Mucosa of rectum (tissue), 2 donors: ENCODE measurements at regions not wholly inside any gene's neighbourhood (a gene's known extent, or its start where the extent isn't known, plus 50 kb on each side); places are given as distances from the start of the nearest gene placed in this dataset.

Experiments
- H3K27ac ChIP-seq, 2 donors: one replicate each; pipeline ENCODE4 v1.7.0; 2013; ENCODE audit warnings: inconsistent platforms in 2 of 2, low read depth in 2 of 2, low read length in 2 of 2
- H3K27me3 ChIP-seq, 2 donors: one replicate each; pipeline ENCODE4 v1.7.0; 2013; ENCODE audit warnings: low read length in 2 of 2; ENCODE audit not compliant: control insufficient read depth in 2 of 2, insufficient read depth in 2 of 2
- H3K36me3 ChIP-seq, 2 donors: one replicate each; pipeline ENCODE4 v1.7.0; 2013; ENCODE audit warnings: low read length in 2 of 2; ENCODE audit not compliant: control insufficient read depth in 2 of 2, insufficient read depth in 2 of 2
- H3K4me1 ChIP-seq, 2 donors: one replicate each; pipeline ENCODE4 v1.7.0; 2013; ENCODE audit warnings: low read length in 2 of 2, mild to moderate bottlenecking in 1 of 2; ENCODE audit not compliant: control insufficient read depth in 2 of 2, insufficient read depth in 2 of 2
- H3K4me3 ChIP-seq, 2 donors: one replicate each; pipeline ENCODE4 v1.7.0; 2013; ENCODE audit warnings: low read length in 2 of 2
- H3K9ac ChIP-seq, 2 donors: one replicate each; pipeline ENCODE4 v1.7.0; 2013; ENCODE audit warnings: low read length in 2 of 2, low read depth in 1 of 2, mild to moderate bottlenecking in 1 of 2
- H3K9me3 ChIP-seq, 2 donors: one replicate each; pipeline ENCODE4 v1.7.0; 2013; ENCODE audit warnings: low read length in 2 of 2; ENCODE audit not compliant: control insufficient read depth in 2 of 2
- donor health status: healthy.
- donor health status: Normal muscosa, but diverticular disease.

- H3K9me3 ChIP-seq = no peaks in the 10 kb centered on the region
- no peak overlapping the region for H3K9ac ChIP-seq
- no peak overlapping the region for H3K27ac ChIP-seq
- peaks cover 23 to 41% of the 10 kb centered on the region in 2 donors for H3K36me3 ChIP-seq
- H3K4me1 ChIP-seq = no peaks in the 10 kb centered on the region
- no peaks in the 10 kb centered on the region for H3K27me3 ChIP-seq
- H3K4me3 ChIP-seq = no peak overlapping the region
Observed at GRCh38 chr1:219993554-219994433, 52.5 kb downstream of the EPRS1 start.

GRCh38 chr1:219991919-219992318 lies 54.4 kb downstream of the EPRS1 start:
- H3K36me3 ChIP-seq = peaks cover 26 to 49% of the 10 kb centered on the region in 2 donors

DNA sequence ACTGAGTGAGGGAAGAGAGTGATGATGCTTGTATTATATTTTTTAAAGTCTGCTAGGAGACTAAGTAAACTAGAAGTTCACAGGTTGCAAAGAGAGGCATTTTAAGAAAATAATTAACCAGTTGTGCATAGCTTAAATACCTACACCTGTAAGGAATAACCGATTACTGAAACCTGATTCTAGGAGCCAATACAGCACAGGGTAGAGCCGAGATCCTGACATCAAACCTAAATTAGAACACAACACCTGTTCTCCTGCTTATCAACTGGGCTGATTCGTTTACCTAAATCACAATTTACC lies 54.8 kb downstream of the EPRS1 start:
- no peaks in the 10 kb centered on the region for H3K27me3 ChIP-seq
- H3K4me3 ChIP-seq = no peak overlapping the region
- no peaks in the 10 kb centered on the region for H3K4me1 ChIP-seq
- H3K27ac ChIP-seq = no peak overlapping the region
- H3K9me3 ChIP-seq = no peaks in the 10 kb centered on the region
- H3K9ac ChIP-seq = no peak overlapping the region
- H3K36me3 ChIP-seq = peaks cover 24 to 49% of the 10 kb centered on the region in 2 donors

More at GRCh38 chr1:219991919-219992318, 54.4 kb downstream of the EPRS1 start:
- no peak overlapping the region for H3K4me3 ChIP-seq
- no peaks in the 10 kb centered on the region for H3K9me3 ChIP-seq
- H3K27ac ChIP-seq = no peak overlapping the region
- H3K9ac ChIP-seq = no peak overlapping the region
- no peaks in the 10 kb centered on the region for H3K27me3 ChIP-seq
- no peaks in the 10 kb centered on the region for H3K4me1 ChIP-seq

- Histone ChIP-seq H3K27me3 (no peaks in the 10 kb centered on the region), H3K9me3 (no peaks in the 10 kb centered on the region), H3K4me3 (no peak overlapping the region), H3K9ac (no peak overlapping the region), H3K4me1 (no peaks in the 10 kb centered on the region), H3K36me3 (peaks cover 19 to 48% of the 10 kb centered on the region in 2 donors), H3K27ac (no peak overlapping the region)
Observed at GRCh38 chr1:219990782-219991510, 55.4 kb downstream of the EPRS1 start.

DNA sequence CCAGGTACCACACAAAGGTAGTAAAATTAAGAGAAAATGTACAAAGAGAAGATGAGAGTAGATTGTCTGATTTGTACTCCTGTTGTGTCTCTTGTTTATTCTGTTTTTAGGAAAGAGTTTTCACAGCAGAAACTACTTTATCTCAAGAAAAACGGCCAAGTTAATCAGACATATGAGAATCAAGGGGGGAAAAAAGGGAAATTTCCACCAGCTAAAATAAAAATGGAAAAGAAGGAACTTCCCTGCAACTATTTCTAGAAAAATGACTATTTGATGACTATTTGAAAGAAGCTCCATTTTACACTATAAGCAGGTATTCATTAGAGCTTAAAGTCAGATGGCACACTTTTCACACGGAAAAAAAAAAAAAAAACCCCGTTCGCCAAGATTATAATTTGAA lies 56.5 kb downstream of the EPRS1 start:
- Histone ChIP-seq H3K36me3 (peaks cover 9 to 43% of the 10 kb centered on the region in 2 donors), H3K9me3 (no peaks in the 10 kb centered on the region), H3K27ac (no peak overlapping the region)

GRCh38 chr1:219988818-219989217 lies 57.5 kb downstream of the EPRS1 start:
- H3K27ac ChIP-seq = no peak overlapping the region
- H3K9me3 ChIP-seq = no peaks in the 10 kb centered on the region
- no peaks in the 10 kb centered on the region for H3K4me1 ChIP-seq
- H3K36me3 ChIP-seq = peaks cover 9 to 38% of the 10 kb centered on the region in 2 donors
- no peaks in the 10 kb centered on the region for H3K27me3 ChIP-seq
- no peak overlapping the region for H3K4me3 ChIP-seq
- no peak overlapping the region for H3K9ac ChIP-seq

More for the DNA sequence above, 56.5 kb downstream of the EPRS1 start:
- no peak overlapping the region for H3K4me3 ChIP-seq
- no peak overlapping the region for H3K9ac ChIP-seq
- H3K4me1 ChIP-seq = no peaks in the 10 kb centered on the region
- H3K27me3 ChIP-seq = no peaks in the 10 kb centered on the region

GRCh38 chr1:219988387-219988786 lies 57.9 kb downstream of the EPRS1 start:
- Histone ChIP-seq H3K27me3 (no peaks in the 10 kb centered on the region), H3K4me3 (no peak overlapping the region), H3K9me3 (no peaks in the 10 kb centered on the region), H3K4me1 (no peaks in the 10 kb centered on the region), H3K36me3 (peaks cover 11 to 34% of the 10 kb centered on the region in 2 donors), H3K9ac (no peak overlapping the region), H3K27ac (no peak overlapping the region)

- Histone ChIP-seq H3K27ac (no peak overlapping the region), H3K4me3 (no peak overlapping the region), H3K4me1 (no peaks in the 10 kb centered on the region), H3K36me3 (peaks cover 19 to 42% of the 10 kb centered on the region in 2 donors), H3K9me3 (no peaks in the 10 kb centered on the region), H3K27me3 (no peaks in the 10 kb centered on the region), H3K9ac (no peak overlapping the region)
Observed at GRCh38 chr1:219987325-219987724, 59.0 kb upstream of the SLC30A10 start.

DNA sequence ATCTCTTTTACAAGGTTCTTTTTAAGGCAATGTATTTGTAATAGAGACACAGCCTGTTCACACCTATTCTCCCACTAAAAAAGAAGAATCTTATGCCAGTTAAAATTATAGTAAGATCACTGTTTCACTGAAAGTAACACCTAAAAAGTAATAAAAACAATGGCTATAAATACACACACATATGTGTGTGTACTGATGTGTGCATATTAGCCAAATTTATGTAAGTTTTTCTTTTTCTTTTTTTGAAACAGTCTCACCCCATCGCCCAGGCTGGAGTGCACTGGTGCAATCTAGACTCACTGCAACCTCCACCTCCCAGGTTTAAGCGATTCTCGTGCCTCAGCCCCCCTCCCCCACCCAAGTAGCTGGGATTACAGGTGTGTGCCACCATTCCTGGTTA lies 56.8 kb upstream of the SLC30A10 start:
- Histone ChIP-seq H3K27me3 (no peaks in the 10 kb centered on the region), H3K9ac (no peak overlapping the region), H3K36me3 (peaks cover 33 to 57% of the 10 kb centered on the region in 2 donors), H3K27ac (no peak overlapping the region), H3K9me3 (no peaks in the 10 kb centered on the region), H3K4me1 (no peaks in the 10 kb centered on the region), H3K4me3 (no peak overlapping the region)
